Activated CD4-positive, alpha-beta T cell treated with anti-CD3 and anti-CD28 coated beads, Interleukin-10, Interleukin-2, amounts not matched to agents 100 ng/mL and 50 ng/mL, durations not matched to agents 16 hours and 8 hours (primary cell): ENCODE measurements at regions not wholly inside any gene's neighbourhood (a gene's known extent, or its start where the extent isn't known, plus 50 kb on each side); places are given as distances from the start of the nearest gene placed in this dataset.
"Not testable (repeated sequence)": the region's sequence is repeated elsewhere in the genome, so short reads cannot be mapped to it uniquely, and the experiment has no call there.

Experiments used
- DNase-seq: peaks from one replicate; pipeline ENCODE4 v3.0.0-alpha.2; 2020

DNA sequence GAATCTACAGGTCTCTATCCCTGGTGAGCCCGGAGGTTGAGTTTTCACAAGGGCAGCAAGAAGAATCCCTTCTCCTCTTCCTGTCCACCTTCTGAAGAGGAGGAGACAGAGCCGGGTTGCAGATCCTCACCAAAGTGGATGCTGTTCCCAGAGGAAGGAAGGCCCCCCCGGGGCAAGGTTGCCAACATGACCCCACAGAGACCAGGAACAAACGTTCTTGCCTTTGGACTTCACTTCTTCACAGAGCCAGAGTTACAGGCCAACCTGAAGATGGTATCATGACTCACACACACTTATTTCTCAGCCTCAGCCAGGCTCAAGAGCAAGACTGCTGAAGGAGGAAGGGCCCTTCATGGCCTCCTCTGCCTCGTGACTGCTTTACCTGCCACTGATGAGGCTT lies 384.3 kb downstream of the CD83 start:
- no peak for DNase-seq

DNA sequence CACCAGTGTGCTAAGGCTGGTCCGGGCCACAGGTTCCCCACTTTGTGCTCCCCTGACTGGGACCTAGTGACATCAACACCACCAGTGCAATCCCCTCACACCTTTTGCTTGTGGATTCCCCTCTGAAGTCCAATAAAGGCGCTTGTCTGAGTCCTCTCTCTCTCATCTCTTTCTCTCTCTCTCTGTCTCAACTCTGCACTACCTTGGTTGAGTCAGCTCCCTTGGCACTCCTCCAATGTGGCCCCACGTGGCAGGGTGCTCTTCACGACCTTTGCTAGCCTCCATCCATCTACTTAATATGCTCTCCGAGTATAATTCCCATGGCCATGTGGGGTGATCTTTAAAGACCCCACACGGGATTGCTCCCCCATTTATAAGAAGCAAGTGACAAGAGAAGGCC lies 385.0 kb downstream of the CD83 start:
- no peak for DNase-seq

DNA sequence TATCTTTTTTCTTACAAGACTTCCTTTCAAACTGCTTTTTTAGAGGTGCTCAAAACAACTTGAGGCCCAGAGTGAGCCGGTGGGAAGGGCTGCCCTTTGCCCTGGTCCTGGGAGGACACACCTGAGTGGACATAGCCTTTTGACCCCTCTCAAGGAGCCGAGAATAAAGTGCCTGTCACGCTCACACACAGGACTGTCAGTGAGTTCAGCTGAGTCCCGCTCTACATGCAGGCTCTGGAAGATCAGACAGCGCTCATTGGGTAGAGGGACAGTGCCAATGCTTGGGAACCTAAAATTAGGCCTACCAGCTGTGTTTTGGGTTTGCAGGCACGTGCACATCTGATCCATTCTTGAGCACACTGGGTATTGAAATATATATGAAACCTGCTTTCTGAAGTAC lies 387.8 kb downstream of the CD83 start:
- no peak for DNase-seq

DNA sequence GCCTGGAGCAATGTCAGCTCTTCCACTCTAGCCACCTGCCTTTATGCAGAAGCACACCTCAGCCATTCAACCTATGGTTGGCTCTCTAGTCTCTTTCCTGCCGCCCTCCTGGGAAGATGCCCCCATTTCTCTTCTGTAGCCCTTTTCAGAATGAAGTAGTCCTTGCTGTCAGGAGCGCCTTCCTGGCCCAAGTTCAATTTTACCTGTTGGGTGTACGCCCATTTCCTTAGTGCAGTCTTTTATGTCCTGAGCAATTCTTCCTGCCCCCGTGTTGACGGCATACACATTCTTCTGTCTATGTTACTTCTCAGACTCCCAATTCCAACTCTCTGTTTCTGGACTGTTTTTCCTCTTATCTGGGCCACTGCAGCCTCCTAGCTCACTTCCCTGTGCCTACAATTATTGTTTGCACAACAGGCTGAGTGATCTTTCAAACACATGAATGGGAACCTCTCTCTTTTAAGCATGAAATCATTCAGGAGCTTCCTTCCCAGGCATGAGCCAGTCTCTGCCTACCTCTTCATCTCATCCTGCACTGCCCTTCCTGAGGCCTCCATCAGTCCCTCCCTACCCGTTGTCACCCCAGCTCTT lies 389.2 kb downstream of the CD83 start:
- DNase-seq: no peak

DNA sequence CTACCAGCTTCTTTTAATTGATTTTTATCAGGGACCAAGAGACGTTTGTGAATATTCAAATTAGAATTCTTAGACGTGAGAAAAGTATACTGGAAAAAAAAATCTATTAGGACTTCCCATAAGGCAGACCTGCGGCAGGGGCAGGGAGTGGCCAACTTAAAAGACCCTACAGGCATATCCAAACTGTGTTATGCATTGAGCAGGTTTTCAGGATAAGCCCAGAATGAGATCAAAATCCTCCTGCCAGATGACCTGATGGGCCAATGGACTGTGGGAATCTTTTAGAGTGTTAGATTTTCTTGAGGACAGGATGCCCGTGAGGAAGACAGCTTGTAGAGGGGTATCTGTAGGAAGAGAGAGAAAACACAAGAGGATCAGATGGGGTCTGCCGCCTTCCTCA lies 391.5 kb downstream of the CD83 start:
- DNase-seq: no peak

- DNase-seq: no peak
Measured at GRCh38 chr6:14510038-14510437, 392.5 kb downstream of the CD83 start.

DNA sequence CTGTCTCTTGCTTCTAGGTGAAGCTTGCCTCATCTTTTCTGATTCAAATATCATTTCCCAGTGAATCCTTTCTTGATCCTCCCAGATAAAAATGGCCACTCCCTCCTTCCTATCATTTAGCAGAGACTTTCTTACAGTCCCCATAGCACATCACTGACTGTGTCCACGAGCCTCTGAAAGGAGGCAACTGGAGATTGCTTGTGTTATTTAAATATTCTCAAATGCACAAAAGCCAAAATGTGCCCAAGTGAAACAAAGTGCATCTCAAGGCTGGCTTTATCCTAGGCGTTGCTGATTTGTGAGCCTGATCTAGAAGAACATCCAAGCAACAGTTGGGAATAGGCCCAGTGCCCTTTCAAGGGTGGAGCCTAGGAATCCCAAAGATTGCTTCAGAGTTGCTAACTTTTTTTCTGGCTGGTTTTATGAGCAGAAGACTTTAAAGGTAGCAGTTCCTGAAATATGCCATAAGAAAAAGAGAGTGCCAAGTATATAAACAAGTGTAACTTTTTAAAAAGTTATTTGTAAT lies 393.6 kb downstream of the CD83 start:
- DNase-seq: no peak

- DNase-seq: no peak
Measured at GRCh38 chr6:14512246-14512645, 394.7 kb downstream of the CD83 start.

GRCh38 chr6:14513496-14514393 lies 396.2 kb downstream of the CD83 start:
- DNase-seq: no peak

- DNase-seq: no peak
Measured at GRCh38 chr6:14516956-14517355, 399.4 kb downstream of the CD83 start.

GRCh38 chr6:14517516-14518105 lies 400.0 kb downstream of the CD83 start:
- no peak for DNase-seq

- no peak for DNase-seq
Measured at GRCh38 chr6:14518515-14519217, 401.1 kb downstream of the CD83 start.

DNA sequence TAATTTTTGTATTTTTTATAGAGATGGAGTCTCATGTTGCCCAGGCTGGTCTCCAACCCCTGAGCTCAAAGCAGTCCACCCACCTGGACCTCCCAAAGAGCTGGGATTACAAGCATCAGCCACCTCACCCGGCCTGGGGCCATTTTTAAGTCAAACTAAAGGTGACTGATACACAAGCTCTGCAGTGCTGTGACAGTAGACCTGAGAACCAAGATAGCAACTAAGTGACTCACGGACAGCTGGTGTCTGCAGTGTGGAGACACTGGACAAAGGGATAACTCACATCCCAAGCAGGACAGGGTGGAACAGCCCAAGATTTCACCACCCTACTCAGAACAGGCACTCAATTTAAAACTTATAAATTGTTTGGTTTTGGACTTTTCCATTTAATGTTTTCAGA lies 402.5 kb downstream of the CD83 start:
- DNase-seq: no peak

GRCh38 chr6:14520536-14520935 lies 403.0 kb downstream of the CD83 start:
- DNase-seq: no peak

DNA sequence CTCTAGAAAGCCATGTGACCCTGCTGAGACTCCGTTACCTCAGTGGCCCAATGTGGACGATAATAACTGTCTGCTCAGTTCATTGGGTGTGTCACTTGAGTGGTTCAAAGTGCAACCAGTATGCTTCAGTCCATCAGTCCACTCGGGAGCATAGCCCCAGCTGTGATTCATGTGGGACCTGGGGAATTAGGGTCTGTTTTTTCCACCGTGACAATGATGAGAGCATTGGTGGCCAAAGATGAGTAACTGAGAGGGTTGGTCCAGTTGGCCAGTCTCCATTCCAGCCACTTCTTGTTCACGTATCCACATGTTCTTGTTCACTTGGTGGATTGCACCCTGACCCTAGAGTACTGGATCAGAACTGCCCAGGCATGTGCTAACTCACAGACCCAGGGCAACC lies 403.6 kb downstream of the CD83 start:
- no peak for DNase-seq

DNA sequence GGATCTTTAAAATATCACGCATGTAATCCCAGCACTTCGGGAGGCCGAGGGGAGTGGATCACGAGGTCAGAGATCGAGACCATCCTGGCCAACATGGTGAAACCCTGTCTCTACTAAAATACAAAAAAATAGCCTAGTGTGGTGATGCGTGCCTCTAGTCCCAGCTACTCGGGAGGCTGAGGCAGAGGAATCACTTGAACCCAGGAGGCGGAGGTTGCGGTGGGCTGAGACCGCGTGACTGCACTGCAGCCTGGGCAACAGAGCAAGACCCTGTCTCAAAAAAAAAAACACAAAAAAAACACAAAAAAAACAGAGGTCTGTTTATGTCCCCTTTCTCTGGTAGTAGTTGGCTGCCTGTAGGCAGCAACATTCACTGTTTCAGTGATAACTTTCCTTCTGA lies 404.3 kb downstream of the CD83 start:
- DNase-seq: not testable (repeated sequence)

DNA sequence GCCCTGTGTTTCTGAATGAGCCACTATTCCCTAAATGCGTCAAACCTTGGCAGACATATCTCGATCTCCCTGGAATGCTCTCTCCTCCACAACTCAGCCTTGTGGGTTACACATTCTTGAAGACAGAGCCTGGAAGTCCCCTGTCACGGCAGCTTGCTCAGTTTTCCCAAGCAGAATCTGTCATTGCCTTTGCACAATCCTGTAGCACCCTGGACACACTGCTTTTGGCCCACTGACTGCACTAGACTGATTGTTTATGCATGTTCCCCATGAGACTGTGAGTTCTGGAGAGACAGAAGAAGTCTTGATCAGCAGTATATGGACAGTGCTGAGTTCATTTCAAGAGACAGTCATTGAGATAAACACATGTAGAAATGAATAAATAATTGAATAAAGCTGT lies 406.7 kb downstream of the CD83 start:
- no peak for DNase-seq

DNA sequence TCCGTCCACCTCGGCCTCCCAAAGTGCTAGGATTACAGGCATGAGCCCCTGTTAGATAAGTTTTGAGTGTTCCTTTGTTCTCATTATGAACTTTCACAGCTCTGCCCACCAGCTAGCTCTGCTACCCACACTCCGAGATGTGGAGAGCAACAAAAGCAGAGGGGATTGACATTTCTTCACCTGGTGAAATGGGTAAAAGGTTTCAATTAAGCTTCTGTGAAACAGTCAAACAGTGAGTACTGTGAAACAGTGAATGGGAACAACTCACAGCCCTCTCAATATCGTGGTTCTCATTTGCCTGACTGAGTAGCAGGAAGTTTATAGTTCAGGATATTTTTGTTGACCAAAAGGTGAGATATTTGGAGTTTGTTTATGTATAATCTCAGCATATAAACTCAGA lies 412.8 kb downstream of the CD83 start:
- no peak for DNase-seq

GRCh38 chr6:14533446-14533845 lies 415.9 kb downstream of the CD83 start:
- no peak for DNase-seq

GRCh38 chr6:14537030-14537429 lies 419.5 kb downstream of the CD83 start:
- no peak for DNase-seq

DNA sequence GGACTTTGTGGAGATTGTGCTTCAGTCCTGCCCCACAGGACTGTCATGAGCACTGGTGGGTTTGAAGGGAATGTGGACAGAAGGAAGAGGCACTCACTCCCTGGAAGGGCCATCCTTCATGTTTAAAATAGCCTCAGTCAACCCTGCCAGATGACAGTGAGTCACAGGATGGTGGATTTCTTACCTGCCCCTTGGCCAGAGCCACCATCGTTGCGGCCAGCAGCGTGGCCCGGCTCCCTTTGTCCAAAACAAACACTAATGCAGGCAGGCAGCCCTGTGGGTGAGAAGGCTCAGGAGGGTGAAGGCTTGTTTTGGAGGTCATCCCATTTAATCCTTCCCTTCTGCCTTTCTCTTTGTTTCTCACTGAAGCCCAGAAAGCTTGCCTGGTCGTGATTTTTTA lies 422.7 kb downstream of the CD83 start:
- DNase-seq: no peak

DNA sequence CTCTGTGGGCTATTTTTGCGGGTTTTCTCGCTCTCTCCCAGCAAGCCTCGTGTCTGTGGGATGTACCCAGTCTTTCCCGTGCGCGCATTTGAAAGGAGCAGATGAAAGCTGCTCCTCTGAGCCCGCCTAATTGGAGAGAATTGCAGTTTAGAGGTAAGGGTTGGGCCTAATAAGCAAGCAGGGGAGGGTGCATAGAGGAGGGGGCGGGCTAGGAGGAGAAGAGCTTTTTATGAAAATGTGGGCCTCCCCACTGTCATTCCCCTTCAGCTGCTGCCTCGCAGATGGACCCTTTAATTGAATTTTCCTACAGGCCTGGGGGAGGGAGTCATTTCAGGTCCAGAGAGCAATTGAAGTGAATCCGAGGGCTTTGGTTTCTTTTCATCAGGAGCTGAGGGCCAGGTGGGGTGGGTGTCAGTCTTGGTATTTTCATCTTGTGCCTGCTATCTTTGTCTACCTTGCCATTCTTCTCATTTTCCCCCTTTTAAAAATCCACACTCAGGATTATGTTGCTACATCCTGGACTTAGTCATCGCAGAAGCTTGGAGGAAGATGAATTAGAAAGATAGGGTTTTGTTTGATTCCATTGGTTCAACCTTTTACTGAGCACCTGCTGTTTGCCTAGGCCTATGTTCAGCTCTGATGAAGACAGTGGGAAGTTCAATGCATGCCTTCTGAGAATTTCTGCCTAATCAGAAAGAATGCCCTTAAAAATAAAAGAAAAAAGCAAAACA lies 423.4 kb downstream of the CD83 start:
- DNase-seq: no peak
